T-cell (primary cell): ENCODE measurements at regions not wholly inside any gene's neighbourhood (a gene's known extent, or its start where the extent isn't known, plus 50 kb on each side); places are given as distances from the start of the nearest gene placed in this dataset.

Experiments
- ATAC-seq, 4 experiments: fragments of 200-7000 bp in 3 of 4; fragments of 150-1000 bp in 1 of 4; cut with Tn5 transposase; replicated peaks in 1 of 4; 1 replicate in 3 of 4; 2 replicates in 1 of 4; pipeline ENCODE4 v1.10.0; 2021; ENCODE audit warnings: moderate library complexity in 3 of 4, mild to moderate bottlenecking in 2 of 4, moderate number of reproducible peaks in 1 of 4
- CTCF ChIA-PET, 2 donors: fragments of 300-600 bp; sonication (Branson Sonifier 250); formaldehyde crosslinking; loops; one replicate each; lab custom pipeline; 2022; ENCODE audit warnings: antibody characterized with exemption in 2 of 2; lab: Charles Lee
- POLR2A ChIA-PET, 2 donors: fragments of 300-600 bp; sonication (Branson Sonifier 250); formaldehyde crosslinking; loops; one replicate each; lab custom pipeline; 2022; ENCODE audit warnings: antibody characterized with exemption in 2 of 2; lab: Charles Lee
- DNase-seq, 35 experiments: peaks; one replicate each; pipeline versions ENCODE4 v3.0.0 to v3.0.0-alpha.2; 2013 to 2023
- H3K27ac ChIP-seq: one replicate; pipeline ENCODE4 v1.5.1; 2013; ENCODE audit warnings: low read length
- H3K27me3 ChIP-seq, 2 experiments: replicated peaks in 1 of 2; 1 replicate in 1 of 2; 2 replicates in 1 of 2; pipeline versions ENCODE4 v1.6.1 to v1.7.0; 2013; ENCODE audit warnings: low read length in 1 of 2, mixed read lengths in 1 of 2; ENCODE audit not compliant: control insufficient read depth in 2 of 2, insufficient read depth in 2 of 2; ENCODE audit errors: extremely low read depth in 1 of 2
- H3K36me3 ChIP-seq, 2 donors: 1 replicate in 1 of 2; 2 replicates in 1 of 2; pipeline versions ENCODE4 v1.6.1 to v1.7.0; 2013; ENCODE audit warnings: low read length in 1 of 2; ENCODE audit not compliant: control insufficient read depth in 2 of 2, insufficient read depth in 1 of 2; ENCODE audit errors: extremely low read depth in 1 of 2
- H3K4me1 ChIP-seq, 2 experiments: 1 replicate in 1 of 2; 2 replicates in 1 of 2; pipeline versions ENCODE4 v1.6.1 to v1.7.0; 2013; ENCODE audit warnings: low read length in 2 of 2, mixed read lengths in 1 of 2; ENCODE audit not compliant: insufficient read depth in 2 of 2, control insufficient read depth in 1 of 2; ENCODE audit errors: extremely low read depth in 1 of 2
- H3K4me3 ChIP-seq, 2 donors: 1 replicate in 1 of 2; 2 replicates in 1 of 2; pipeline versions ENCODE4 v1.5.1 to v1.7.0; 2013; ENCODE audit warnings: mild to moderate bottlenecking in 2 of 2, low read length in 1 of 2, moderate library complexity in 1 of 2; ENCODE audit not compliant: control insufficient read depth in 1 of 2; ENCODE audit errors: extremely low read depth in 1 of 2
- H3K9me3 ChIP-seq: 2 replicates; pipeline ENCODE4 v1.7.0; 2013
- H3K27ac Mint-ChIP-seq, 2 donors: one replicate each; pipeline ENCODE4 v1.8.0; 2020 to 2021; ENCODE audit warnings: mild to moderate bottlenecking in 2 of 2, mixed read lengths in 2 of 2
- H3K27me3 Mint-ChIP-seq, 2 donors: one replicate each; pipeline ENCODE4 v1.8.0; 2021 to 2022; ENCODE audit warnings: mixed read lengths in 2 of 2
- H3K36me3 Mint-ChIP-seq: one replicate; pipeline ENCODE4 v1.8.0; 2021; ENCODE audit warnings: mixed read lengths
- H3K4me1 Mint-ChIP-seq, 3 donors: one replicate each; pipeline ENCODE4 v1.8.0; 2020 to 2022; ENCODE audit warnings: mixed read lengths in 3 of 3, mild to moderate bottlenecking in 1 of 3
- H3K4me3 Mint-ChIP-seq, 3 donors: one replicate each; pipeline ENCODE4 v1.8.0; 2020 to 2022; ENCODE audit warnings: mild to moderate bottlenecking in 3 of 3, mixed read lengths in 3 of 3, moderate library complexity in 3 of 3
- H3K9me3 Mint-ChIP-seq, 3 donors: one replicate each; pipeline ENCODE4 v1.8.0; 2020 to 2022; ENCODE audit warnings: mixed read lengths in 3 of 3
- WGBS: methylation state at CpG from one replicate; pipeline ENCODE4 v1.1.5; 2013; ENCODE audit warnings: missing lambda C conversion rate; ENCODE audit not compliant: insufficient coverage; 5-methylcytosine and 5-hydroxymethylcytosine counted together

GRCh38 chr3:70832089-70832833 is 519.8 kb upstream of the MDFIC2 start:
- Mint-ChIP-seq H3K4me1 (no peaks in the 10 kb centered on the region), H3K36me3 (no peaks in the 10 kb centered on the region), H3K4me3 (no peak overlapping the region), H3K27ac (no peak overlapping the region), H3K9me3 (no peaks in the 10 kb centered on the region), H3K27me3 (peaks cover 6 to 13% of the 10 kb centered on the region in 2 donors)
- POLR2A ChIA-PET, result interaction anchor here in 1 of 2 donors (0.6 kb wide), 1 partner anchor 29 kb away, joined by 6 read pairs; no protein-coding TSS in a partner anchor
- H3K4me1 ChIP-seq, result no peaks in the 10 kb centered on the region
- no peaks in the 10 kb centered on the region for H3K9me3 ChIP-seq
- no peaks in the 10 kb centered on the region for H3K27me3 ChIP-seq
- H3K4me3 ChIP-seq, result no peak overlapping the region
- no peak for ATAC-seq
- 100% methylated on average over 1 of the region's 5 CpGs for WGBS
- no peak overlapping the region for H3K27ac ChIP-seq
- no peaks in the 10 kb centered on the region for H3K36me3 ChIP-seq
- CTCF ChIA-PET, result no interaction called here
- no peak for DNase-seq

- no peak overlapping the region for H3K27ac Mint-ChIP-seq
- Histone ChIP-seq H3K36me3 (no peaks in the 10 kb centered on the region), H3K9me3 (no peaks in the 10 kb centered on the region), H3K4me3 (no peak overlapping the region), H3K4me1 (no peaks in the 10 kb centered on the region), H3K27ac (no peak overlapping the region), H3K27me3 (no peaks in the 10 kb centered on the region)
- no peaks in the 10 kb centered on the region for H3K9me3 Mint-ChIP-seq
- no peak overlapping the region for H3K4me3 Mint-ChIP-seq
- ATAC-seq (no peak), DNase-seq (no peak)
- H3K27me3 Mint-ChIP-seq, result peaks cover 6 to 10% of the 10 kb centered on the region in 2 donors
- CTCF ChIA-PET, result no interaction called here
- POLR2A ChIA-PET, result no interaction called here
- no peaks in the 10 kb centered on the region for H3K36me3 Mint-ChIP-seq
- no peaks in the 10 kb centered on the region for H3K4me1 Mint-ChIP-seq
- 100% methylated on average over 1 of the region's 6 CpGs for whole genome bisulfite sequencing
These were observed 516.7 kb upstream of the MDFIC2 start for GRCh38 chr3:70829092-70829491.

GRCh38 chr3:70824773-70825172 is 512.3 kb upstream of the MDFIC2 start:
- no peak overlapping the region for H3K4me3 Mint-ChIP-seq
- H3K27ac Mint-ChIP-seq, result no peak overlapping the region
- H3K27ac ChIP-seq, result no peak overlapping the region
- no peaks in the 10 kb centered on the region for H3K4me1 ChIP-seq
- H3K4me3 ChIP-seq, result no peak overlapping the region
- WGBS, result no CpG with 5 or more reads among the region's 1 CpG
- H3K4me1 Mint-ChIP-seq, result no peaks in the 10 kb centered on the region
- H3K36me3 Mint-ChIP-seq, result no peaks in the 10 kb centered on the region
- no peaks in the 10 kb centered on the region for H3K27me3 ChIP-seq
- H3K9me3 Mint-ChIP-seq, result no peaks in the 10 kb centered on the region
- no peaks in the 10 kb centered on the region for H3K9me3 ChIP-seq
- ATAC-seq (no peak), DNase-seq (no peak)
- H3K36me3 ChIP-seq, result no peaks in the 10 kb centered on the region
- POLR2A ChIA-PET, result no interaction called here
- peaks cover 0 to 17% of the 10 kb centered on the region in 2 donors for H3K27me3 Mint-ChIP-seq
- CTCF ChIA-PET, result no interaction called here

GRCh38 chr3:70824078-70824477 is 511.6 kb upstream of the MDFIC2 start:
- no peak overlapping the region for H3K4me3 Mint-ChIP-seq
- no peaks in the 10 kb centered on the region for H3K36me3 Mint-ChIP-seq
- H3K4me3 ChIP-seq, result no peak overlapping the region
- ChIA-PET POLR2A (no interaction called here), CTCF (no interaction called here)
- DNase-seq (no peak), ATAC-seq (no peak)
- peaks cover 0 to 20% of the 10 kb centered on the region in 2 donors for H3K27me3 Mint-ChIP-seq
- no CpG with 5 or more reads among the region's 2 CpGs for WGBS
- no peak overlapping the region for H3K27ac Mint-ChIP-seq
- H3K27ac ChIP-seq, result no peak overlapping the region
- H3K9me3 Mint-ChIP-seq, result no peaks in the 10 kb centered on the region
- H3K4me1 ChIP-seq, result no peaks in the 10 kb centered on the region
- H3K27me3 ChIP-seq, result no peaks in the 10 kb centered on the region
- no peaks in the 10 kb centered on the region for H3K9me3 ChIP-seq
- no peaks in the 10 kb centered on the region for H3K4me1 Mint-ChIP-seq
- no peaks in the 10 kb centered on the region for H3K36me3 ChIP-seq

- Mint-ChIP-seq H3K4me1 (no peaks in the 10 kb centered on the region), H3K27me3 (peaks cover 0 to 20% of the 10 kb centered on the region in 2 donors), H3K27ac (no peak overlapping the region), H3K36me3 (no peaks in the 10 kb centered on the region), H3K4me3 (no peak overlapping the region), H3K9me3 (no peaks in the 10 kb centered on the region)
- Histone ChIP-seq H3K4me1 (no peaks in the 10 kb centered on the region), H3K4me3 (no peak overlapping the region), H3K27ac (no peak overlapping the region), H3K36me3 (no peaks in the 10 kb centered on the region), H3K27me3 (no peaks in the 10 kb centered on the region), H3K9me3 (no peaks in the 10 kb centered on the region)
- no peak for ATAC-seq
- ChIA-PET POLR2A (no interaction called here), CTCF (no interaction called here)
- no CpG with 5 or more reads among the region's 3 CpGs for WGBS
- no peak for DNase-seq
These were observed 511.2 kb upstream of the MDFIC2 start for GRCh38 chr3:70823622-70824021.

GRCh38 chr3:70822669-70823068 is 510.2 kb upstream of the MDFIC2 start:
- Mint-ChIP-seq H3K4me1 (no peaks in the 10 kb centered on the region), H3K27me3 (peaks cover 0 to 22% of the 10 kb centered on the region in 2 donors), H3K36me3 (no peaks in the 10 kb centered on the region), H3K9me3 (peaks cover 0 to 3% (median 0%) of the 10 kb centered on the region in 3 donors), H3K4me3 (no peak overlapping the region), H3K27ac (no peak overlapping the region)
- ATAC-seq, result no peak
- no peak overlapping the region for H3K4me3 ChIP-seq
- H3K27me3 ChIP-seq, result no peaks in the 10 kb centered on the region
- DNase-seq, result no peak
- no peaks in the 10 kb centered on the region for H3K36me3 ChIP-seq
- H3K9me3 ChIP-seq, result no peaks in the 10 kb centered on the region
- ChIA-PET CTCF (no interaction called here), POLR2A (no interaction called here)
- WGBS, result 100% methylated on average over 3 of the region's 7 CpGs
- H3K27ac ChIP-seq, result no peak overlapping the region
- H3K4me1 ChIP-seq, result no peaks in the 10 kb centered on the region
